LNCAP (cell line): ENCODE measurements at regions not wholly inside any gene's neighbourhood (a gene's known extent, or its start where the extent isn't known, plus 50 kb on each side); places are given as distances from the start of the nearest gene placed in this dataset.

Experiments
- TF ChIP-seq, protein P1 (sequence below): fragments of 450-650 bp; IDR thresholded peaks from 2 replicates; pipeline ENCODE4 v1.5.1; 2017; ENCODE audit warnings: mild to moderate bottlenecking

- TF ChIP-seq, protein P1, sequence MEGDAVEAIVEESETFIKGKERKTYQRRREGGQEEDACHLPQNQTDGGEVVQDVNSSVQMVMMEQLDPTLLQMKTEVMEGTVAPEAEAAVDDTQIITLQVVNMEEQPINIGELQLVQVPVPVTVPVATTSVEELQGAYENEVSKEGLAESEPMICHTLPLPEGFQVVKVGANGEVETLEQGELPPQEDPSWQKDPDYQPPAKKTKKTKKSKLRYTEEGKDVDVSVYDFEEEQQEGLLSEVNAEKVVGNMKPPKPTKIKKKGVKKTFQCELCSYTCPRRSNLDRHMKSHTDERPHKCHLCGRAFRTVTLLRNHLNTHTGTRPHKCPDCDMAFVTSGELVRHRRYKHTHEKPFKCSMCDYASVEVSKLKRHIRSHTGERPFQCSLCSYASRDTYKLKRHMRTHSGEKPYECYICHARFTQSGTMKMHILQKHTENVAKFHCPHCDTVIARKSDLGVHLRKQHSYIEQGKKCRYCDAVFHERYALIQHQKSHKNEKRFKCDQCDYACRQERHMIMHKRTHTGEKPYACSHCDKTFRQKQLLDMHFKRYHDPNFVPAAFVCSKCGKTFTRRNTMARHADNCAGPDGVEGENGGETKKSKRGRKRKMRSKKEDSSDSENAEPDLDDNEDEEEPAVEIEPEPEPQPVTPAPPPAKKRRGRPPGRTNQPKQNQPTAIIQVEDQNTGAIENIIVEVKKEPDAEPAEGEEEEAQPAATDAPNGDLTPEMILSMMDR: no peak
Observed at GRCh38 chrX:76228499-76228898, 55.6 kb downstream of the PBDC1 start.

GRCh38 chrX:76248901-76249300 is 76.0 kb downstream of the PBDC1 start:
- TF ChIP-seq, protein P1: no peak

- TF ChIP-seq, protein P1: no peak
Observed at GRCh38 chrX:76253432-76253831, 80.6 kb downstream of the PBDC1 start.

DNA sequence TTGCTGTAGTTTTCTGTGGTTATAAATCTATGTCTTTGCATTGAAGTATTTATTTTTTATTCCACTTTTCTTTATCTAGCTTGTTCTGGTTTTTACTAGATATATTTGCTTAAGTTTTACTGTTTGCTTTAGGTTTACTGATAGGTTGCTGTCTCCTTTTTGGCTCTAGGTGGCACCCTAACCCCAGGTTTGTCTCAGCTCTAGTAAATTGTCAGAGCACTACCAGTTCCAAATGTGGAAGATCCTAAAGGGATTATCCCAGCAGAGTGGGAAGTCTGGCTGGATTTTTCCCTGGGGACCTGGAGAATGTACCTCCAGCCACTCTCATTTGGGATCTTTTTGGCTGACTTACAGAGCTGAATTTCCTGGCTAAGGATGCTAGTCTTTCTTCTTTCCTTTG is 106.1 kb downstream of the PBDC1 start:
- TF ChIP-seq, protein P1: peak; percentile 59
